H9 (cell line): ENCODE measurements at regions not wholly inside any gene's neighbourhood (a gene's known extent, or its start where the extent isn't known, plus 50 kb on each side); places are given as distances from the start of the nearest gene placed in this dataset.

Experiments used
- DNase-seq: peaks from one replicate; pipeline ENCODE4 v3.0.0-alpha.2; 2017
- H2AFZ ChIP-seq: one replicate; pipeline ENCODE4 v1.6.1; 2013; ENCODE audit warnings: mild to moderate bottlenecking, low read length, control low read depth, moderate library complexity
- H2AK5ac ChIP-seq: 2 replicates; pipeline ENCODE4 v1.6.1; 2013; ENCODE audit warnings: low read length, control low read depth, mixed read lengths; ENCODE audit not compliant: insufficient read length
- H2BK120ac ChIP-seq: one replicate; pipeline ENCODE4 v1.6.1; 2013; ENCODE audit warnings: low read depth, mild to moderate bottlenecking, low read length, control low read depth, inconsistent platforms; ENCODE audit not compliant: poor library complexity, severe bottlenecking
- H2BK12ac ChIP-seq: 2 replicates; pipeline ENCODE4 v1.6.1; 2013; ENCODE audit warnings: low read length, control low read depth, mixed read lengths, low read depth; ENCODE audit not compliant: insufficient read length
- H2BK15ac ChIP-seq: 2 replicates; pipeline ENCODE4 v1.6.1; 2013; ENCODE audit warnings: low read depth, low read length, control low read depth
- H2BK20ac ChIP-seq: one replicate; pipeline ENCODE4 v1.6.1; 2013; ENCODE audit warnings: low read depth, mild to moderate bottlenecking, low read length, control low read depth, inconsistent platforms; ENCODE audit not compliant: poor library complexity, severe bottlenecking
- H2BK5ac ChIP-seq: 2 replicates; pipeline ENCODE4 v1.6.1; 2013; ENCODE audit warnings: low read length, control low read depth, mixed read lengths; ENCODE audit not compliant: insufficient read length
- H3K14ac ChIP-seq: 2 replicates; pipeline ENCODE4 v1.6.1; 2013; ENCODE audit warnings: low read length, control low read depth; ENCODE audit not compliant: insufficient read depth
- H3K18ac ChIP-seq: 2 replicates; pipeline ENCODE4 v1.6.1; 2013; ENCODE audit warnings: low read depth, mild to moderate bottlenecking, mixed read lengths, low read length, control low read depth; ENCODE audit not compliant: insufficient read length
- H3K23ac ChIP-seq: 2 replicates; pipeline ENCODE4 v1.6.1; 2013; ENCODE audit warnings: low read length, control low read depth, mixed read lengths, low read depth; ENCODE audit not compliant: insufficient read length
- H3K23me2 ChIP-seq: 2 replicates; pipeline ENCODE4 v1.6.1; 2013; ENCODE audit warnings: low read depth, mild to moderate bottlenecking, mixed read lengths, low read length, control low read depth; ENCODE audit not compliant: insufficient read length, poor library complexity, severe bottlenecking
- H3K27ac ChIP-seq: 2 replicates; pipeline ENCODE4 v1.5.1; 2013; ENCODE audit warnings: low read length, control low read depth, mixed read lengths, low read depth; ENCODE audit not compliant: insufficient read length
- H3K27me3 ChIP-seq: 2 replicates; pipeline ENCODE4 v1.6.1; 2013; ENCODE audit warnings: low read length, control low read depth, inconsistent platforms; ENCODE audit not compliant: insufficient read depth
- H3K4ac ChIP-seq: 2 replicates; pipeline ENCODE4 v1.6.1; 2013; ENCODE audit warnings: low read depth, mild to moderate bottlenecking, control low read depth, inconsistent platforms, low read length, moderate library complexity
- H3K4me1 ChIP-seq: 2 replicates; pipeline ENCODE4 v1.6.1; 2013; ENCODE audit warnings: low read length, control low read depth, inconsistent platforms; ENCODE audit not compliant: insufficient read depth
- H3K4me2 ChIP-seq: 2 replicates; pipeline ENCODE4 v1.6.1; 2013; ENCODE audit warnings: low read length, control low read depth, mixed read lengths; ENCODE audit not compliant: insufficient read length, insufficient read depth
- H3K56ac ChIP-seq: 2 replicates; pipeline ENCODE4 v1.6.1; 2013; ENCODE audit warnings: low read depth, mild to moderate bottlenecking, mixed read lengths, low read length, control low read depth; ENCODE audit not compliant: insufficient read length
- H3K79me1 ChIP-seq: 2 replicates; pipeline ENCODE4 v1.6.1; 2013; ENCODE audit warnings: low read depth, mild to moderate bottlenecking, moderate library complexity, low read length, control low read depth, inconsistent platforms; ENCODE audit not compliant: insufficient read depth, poor library complexity, severe bottlenecking
- H3K79me2 ChIP-seq: 2 replicates; pipeline ENCODE4 v1.6.1; 2013; ENCODE audit warnings: low read length, control low read depth, inconsistent platforms; ENCODE audit not compliant: insufficient read depth
- H3K9ac ChIP-seq: 2 replicates; pipeline ENCODE4 v1.6.1; 2013; ENCODE audit warnings: low read length, control low read depth, mixed read lengths; ENCODE audit not compliant: insufficient read length; ENCODE audit errors: extremely low read depth
- H3K9me3 ChIP-seq: one replicate; pipeline ENCODE4 v1.6.1; 2013; ENCODE audit warnings: low read depth, low read length, inconsistent platforms; ENCODE audit not compliant: control insufficient read depth
- H3T11ph ChIP-seq: one replicate; pipeline ENCODE4 v1.6.1; 2013; ENCODE audit warnings: mild to moderate bottlenecking, low read length, control low read depth, inconsistent platforms
- H4K20me1 ChIP-seq: one replicate; pipeline ENCODE4 v1.6.1; 2013; ENCODE audit not compliant: control insufficient read depth, insufficient read length, insufficient read depth
- H4K5ac ChIP-seq: 2 replicates; pipeline ENCODE4 v1.6.1; 2013; ENCODE audit warnings: low read depth, mild to moderate bottlenecking, mixed read lengths, low read length, control low read depth; ENCODE audit not compliant: insufficient read length
- H4K8ac ChIP-seq: replicated peaks from 2 replicates; pipeline ENCODE4 v1.6.1; 2013; ENCODE audit warnings: low read length, control low read depth, mixed read lengths, low read depth; ENCODE audit not compliant: insufficient read length
- H4K91ac ChIP-seq: 2 replicates; pipeline ENCODE4 v1.6.1; 2013; ENCODE audit warnings: low read depth, mild to moderate bottlenecking, moderate library complexity, mixed read lengths, low read length, control low read depth; ENCODE audit not compliant: insufficient read length
- H3K27ac Mint-ChIP-seq, 3 experiments: 2 replicates in 2 of 3; 3 replicates in 1 of 3; pipeline ENCODE4 v1.8.0; 2020 to 2021; ENCODE audit warnings: mixed read lengths in 3 of 3, mild to moderate bottlenecking in 1 of 3, moderate library complexity in 1 of 3
- H3K27me3 Mint-ChIP-seq: 2 replicates; pipeline ENCODE4 v1.8.0; 2021; ENCODE audit warnings: low read depth, mild to moderate bottlenecking, moderate library complexity, mixed read lengths
- H3K36me3 Mint-ChIP-seq, 3 experiments: 2 replicates in 2 of 3; 3 replicates in 1 of 3; pipeline ENCODE4 v1.8.0; 2020 to 2021; ENCODE audit warnings: low read depth in 3 of 3, mixed read lengths in 3 of 3; ENCODE audit not compliant: insufficient read depth in 1 of 3
- H3K4me1 Mint-ChIP-seq, 2 experiments: 2 replicates each; pipeline ENCODE4 v1.8.0; 2020; ENCODE audit warnings: mixed read lengths in 2 of 2
- H3K4me3 Mint-ChIP-seq, 2 experiments: 2 replicates in 1 of 2; 3 replicates in 1 of 2; pipeline ENCODE4 v1.8.0; 2020 to 2021; ENCODE audit warnings: mild to moderate bottlenecking in 2 of 2, mixed read lengths in 2 of 2, moderate library complexity in 1 of 2
- H3K9me3 Mint-ChIP-seq, 2 experiments: 2 replicates in 1 of 2; 3 replicates in 1 of 2; pipeline ENCODE4 v1.8.0; 2020; ENCODE audit warnings: mild to moderate bottlenecking in 2 of 2, mixed read lengths in 2 of 2, moderate library complexity in 1 of 2
- WGBS: extraction: QIAGEN DNeasy Blood & Tissue Kit; methylation state at CpG from one replicate; pipeline ENCODE4 v1.1.7; 2013; ENCODE audit warnings: missing lambda C conversion rate, low lambda C conversion rate, mixed read lengths; ENCODE audit not compliant: insufficient read length; ENCODE audit errors: extremely low coverage; 5-methylcytosine and 5-hydroxymethylcytosine counted together
- TF ChIP-seq, protein P1 (sequence below): fragments of 200-600 bp; sonication (generic); conservative IDR thresholded peaks from 3 replicates; pipeline ENCODE4 v1.8.0; 2021; ENCODE audit warnings: antibody characterized with exemption, mild to moderate bottlenecking

DNA sequence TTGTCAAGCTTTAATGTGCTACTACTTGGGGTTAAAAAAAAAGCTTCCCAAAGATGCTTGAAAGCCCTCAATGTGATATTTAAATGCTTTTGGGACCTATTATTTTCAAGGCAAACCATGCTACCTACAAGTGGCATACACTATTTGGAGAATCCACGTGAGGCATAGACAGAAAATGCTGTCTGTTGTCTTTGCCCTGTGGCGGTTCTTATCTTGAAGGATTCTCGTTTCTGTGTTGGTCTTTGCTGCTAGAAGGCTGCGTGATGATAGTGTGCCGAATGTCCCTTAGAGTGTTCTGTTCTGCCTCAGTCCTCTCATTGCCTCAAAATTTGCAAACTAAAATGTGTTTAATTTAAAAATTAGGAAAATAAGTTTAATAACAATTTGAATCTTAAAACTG is 356.2 kb upstream of the RARB start:
- no peak for DNase-seq
- TF ChIP-seq, protein P1, sequence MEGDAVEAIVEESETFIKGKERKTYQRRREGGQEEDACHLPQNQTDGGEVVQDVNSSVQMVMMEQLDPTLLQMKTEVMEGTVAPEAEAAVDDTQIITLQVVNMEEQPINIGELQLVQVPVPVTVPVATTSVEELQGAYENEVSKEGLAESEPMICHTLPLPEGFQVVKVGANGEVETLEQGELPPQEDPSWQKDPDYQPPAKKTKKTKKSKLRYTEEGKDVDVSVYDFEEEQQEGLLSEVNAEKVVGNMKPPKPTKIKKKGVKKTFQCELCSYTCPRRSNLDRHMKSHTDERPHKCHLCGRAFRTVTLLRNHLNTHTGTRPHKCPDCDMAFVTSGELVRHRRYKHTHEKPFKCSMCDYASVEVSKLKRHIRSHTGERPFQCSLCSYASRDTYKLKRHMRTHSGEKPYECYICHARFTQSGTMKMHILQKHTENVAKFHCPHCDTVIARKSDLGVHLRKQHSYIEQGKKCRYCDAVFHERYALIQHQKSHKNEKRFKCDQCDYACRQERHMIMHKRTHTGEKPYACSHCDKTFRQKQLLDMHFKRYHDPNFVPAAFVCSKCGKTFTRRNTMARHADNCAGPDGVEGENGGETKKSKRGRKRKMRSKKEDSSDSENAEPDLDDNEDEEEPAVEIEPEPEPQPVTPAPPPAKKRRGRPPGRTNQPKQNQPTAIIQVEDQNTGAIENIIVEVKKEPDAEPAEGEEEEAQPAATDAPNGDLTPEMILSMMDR, result no peak
- no peak overlapping the region for H3K56ac ChIP-seq
- H3K4me1 ChIP-seq, result no peaks in the 10 kb centered on the region
- no peaks in the 10 kb centered on the region for H3K79me2 ChIP-seq
- no peak overlapping the region for H2AFZ ChIP-seq
- H2BK120ac ChIP-seq, result no peak overlapping the region
- no CpG with 5 or more reads among the region's 5 CpGs for WGBS
- no peak overlapping the region for H3K14ac ChIP-seq
- Mint-ChIP-seq H3K4me3 (no peak overlapping the region), H3K27ac (no peak overlapping the region), H3K36me3 (no peaks in the 10 kb centered on the region; a peak in 2 of 7 replicates), H3K4me1 (peaks cover 7 to 10% of the 10 kb centered on the region in 2 experiments; a peak in 3 of 4 replicates), H3K9me3 (peaks cover 0 to 2% of the 10 kb centered on the region in 2 experiments; a peak in 1 of 5 replicates), H3K27me3 (no peaks in the 10 kb centered on the region)
- no peaks in the 10 kb centered on the region for H3K9me3 ChIP-seq
- H2AK5ac ChIP-seq, result no peak overlapping the region
- H4K20me1 ChIP-seq, result no peaks in the 10 kb centered on the region
- no peaks in the 10 kb centered on the region for H3K23me2 ChIP-seq
- H3K9ac ChIP-seq, result no peak overlapping the region
- H2BK12ac ChIP-seq, result no peak overlapping the region
- H4K91ac ChIP-seq, result no peak overlapping the region
- H3K4ac ChIP-seq, result no peak overlapping the region
- H3K4me2 ChIP-seq, result no peak overlapping the region
- H3K23ac ChIP-seq, result no peak overlapping the region
- H3K27me3 ChIP-seq, result no peaks in the 10 kb centered on the region
- no peak overlapping the region for H4K5ac ChIP-seq
- H2BK5ac ChIP-seq, result no peak overlapping the region
- no peaks in the 10 kb centered on the region for H3K79me1 ChIP-seq
- no peak overlapping the region for H3K18ac ChIP-seq
- no peak overlapping the region for H3K27ac ChIP-seq
- H2BK20ac ChIP-seq, result no peak overlapping the region
- no peak overlapping the region for H3T11ph ChIP-seq
- H4K8ac ChIP-seq, result no peak overlapping the region
- no peak overlapping the region for H2BK15ac ChIP-seq
